ENCODE measurements at regions not wholly inside any gene's neighbourhood (a gene's known extent, or its start where the extent isn't known, plus 50 kb on each side); places are given as distances from the start of the nearest gene placed in this dataset.
"Not testable (repeated sequence)": the region's sequence is repeated elsewhere in the genome, so short reads cannot be mapped to it uniquely, and the experiment has no call there.

GRCh38 chr6:169862892-169863525, 111.6 kb downstream of the ERMARD start:
- DNase-seq (ENCODE audit: low spot score) = peak; percentile 32

GRCh38 chr6:169862043-169862891, 110.8 kb downstream of the ERMARD start:
- ATAC-seq (no peak), DNase-seq (ENCODE audit: low spot score) (peak; percentile 41)

More at GRCh38 chr6:169862892-169863525, 111.6 kb downstream of the ERMARD start:
- ATAC-seq = no peak

GRCh38 chr6:169861431-169862042, 110.1 kb downstream of the ERMARD start:
- DNase-seq (ENCODE audit: low spot score) (peak; percentile 21), ATAC-seq (no peak)

- peak; percentile 50 for ATAC-seq
- DNase-seq (ENCODE audit: low spot score) = peak; percentile 31
These were observed 108.7 kb downstream of the ERMARD start for GRCh38 chr6:169859978-169860703.

- DNase-seq (ENCODE audit: low spot score) (peak; percentile 38), ATAC-seq (no peak)
These were observed 108.1 kb downstream of the ERMARD start for GRCh38 chr6:169859401-169859977.

- DNase-seq (ENCODE audit: low spot score) (peak; percentile 24), ATAC-seq (no peak)
These were observed 107.5 kb downstream of the ERMARD start for GRCh38 chr6:169858935-169859351.

- DNase-seq (ENCODE audit: low spot score) = peak; percentile 30
- no peak for ATAC-seq
These were observed 107.0 kb downstream of the ERMARD start for GRCh38 chr6:169858293-169858934.

- peak; percentile 23 for DNase-seq (ENCODE audit: low spot score)
- no peak for ATAC-seq
These were observed 106.2 kb downstream of the ERMARD start for GRCh38 chr6:169857343-169858292.

GRCh38 chr6:169856442-169857342, 105.3 kb downstream of the ERMARD start:
- ATAC-seq = not testable (repeated sequence)
- DNase-seq (ENCODE audit: low spot score) = peak; percentile 38

- DNase-seq (ENCODE audit: low spot score) (no peak), ATAC-seq (no peak)
These were observed 103.4 kb downstream of the ERMARD start for GRCh38 chr6:169854813-169855212.

- ATAC-seq = no peak
- DNase-seq (ENCODE audit: low spot score) = peak; percentile 30
These were observed 102.8 kb downstream of the ERMARD start for GRCh38 chr6:169854083-169854725.

GRCh38 chr6:169853196-169854082, 102.0 kb downstream of the ERMARD start:
- DNase-seq (ENCODE audit: low spot score) (peak; percentile 27), ATAC-seq (no peak)

- DNase-seq (ENCODE audit: low spot score) (peak; percentile 29), ATAC-seq (no peak)
These were observed 101.2 kb downstream of the ERMARD start for GRCh38 chr6:169852504-169853195.

GRCh38 chr6:169851641-169852503, 100.5 kb downstream of the ERMARD start:
- DNase-seq (ENCODE audit: low spot score) (peak; percentile 44), ATAC-seq (peak; percentile 69)

GRCh38 chr6:169850746-169851145, 99.3 kb downstream of the ERMARD start:
- no peak for ATAC-seq
- DNase-seq (ENCODE audit: low spot score) = peak; percentile 28
